ENCODE measurements at regions not wholly inside any gene's neighbourhood (a gene's known extent, or its start where the extent isn't known, plus 50 kb on each side); places are given as distances from the start of the nearest gene placed in this dataset.

GRCh38 chr7:19869979-19870378 is 96.6 kb upstream of the TMEM196 start:
- TF ChIP-seq POLR2A (IDR thresholded peaks at IDR 0.05; ENCODE audit: low read length) (no peak), GATA1 (IDR thresholded peaks at IDR 0.05; ENCODE audit: low read depth, low read length) (no peak)

Measured in erythroblast (primary cell).